ENCODE measurements at regions not wholly inside any gene's neighbourhood (a gene's known extent, or its start where the extent isn't known, plus 50 kb on each side); places are given as distances from the start of the nearest gene placed in this dataset.

DNA sequence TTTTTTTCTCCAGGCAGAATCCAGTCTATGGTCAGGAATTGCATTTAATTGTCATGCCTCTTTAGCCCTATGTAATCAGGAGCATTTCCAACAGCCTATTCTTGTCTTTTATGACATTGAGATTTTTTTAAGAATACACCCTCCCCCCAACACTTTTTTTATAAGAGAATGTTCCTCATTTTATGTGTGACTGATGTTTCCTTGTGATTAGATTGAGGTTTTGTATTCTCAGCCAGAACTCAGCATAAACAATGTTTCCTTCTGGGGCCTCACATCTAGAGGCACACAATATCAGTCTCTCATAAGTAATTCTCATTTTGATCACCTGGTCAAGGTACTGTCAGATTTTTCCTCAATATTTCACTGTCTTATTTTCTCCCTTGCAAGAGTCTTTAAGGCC lies 193.4 kb upstream of the PDE1C start:
- Histone ChIP-seq H3K9me3 (ENCODE audit: low read depth, low read length) (no peaks in the 10 kb centered on the region), H3K27ac (ENCODE audit: low read depth, low read length) (no peak overlapping the region), H3K4me2 (ENCODE audit: insufficient read depth, low read length) (no peak overlapping the region), H4K20me1 (ENCODE audit: insufficient read depth, low read length) (no peaks in the 10 kb centered on the region), H2AFZ (ENCODE audit: low read length) (no peak overlapping the region), H3K27me3 (ENCODE audit: insufficient read depth, low read length) (no peaks in the 10 kb centered on the region), H3K36me3 (ENCODE audit: insufficient read depth, low read length) (no peaks in the 10 kb centered on the region), H3K4me3 (ENCODE audit: insufficient read depth, low read length) (no peak overlapping the region), H3K79me2 (ENCODE audit: insufficient read depth, low read length) (no peaks in the 10 kb centered on the region), H3K4me1 (ENCODE audit: insufficient read depth, low read length) (no peaks in the 10 kb centered on the region)
- TF ChIP-seq, protein P1, sequence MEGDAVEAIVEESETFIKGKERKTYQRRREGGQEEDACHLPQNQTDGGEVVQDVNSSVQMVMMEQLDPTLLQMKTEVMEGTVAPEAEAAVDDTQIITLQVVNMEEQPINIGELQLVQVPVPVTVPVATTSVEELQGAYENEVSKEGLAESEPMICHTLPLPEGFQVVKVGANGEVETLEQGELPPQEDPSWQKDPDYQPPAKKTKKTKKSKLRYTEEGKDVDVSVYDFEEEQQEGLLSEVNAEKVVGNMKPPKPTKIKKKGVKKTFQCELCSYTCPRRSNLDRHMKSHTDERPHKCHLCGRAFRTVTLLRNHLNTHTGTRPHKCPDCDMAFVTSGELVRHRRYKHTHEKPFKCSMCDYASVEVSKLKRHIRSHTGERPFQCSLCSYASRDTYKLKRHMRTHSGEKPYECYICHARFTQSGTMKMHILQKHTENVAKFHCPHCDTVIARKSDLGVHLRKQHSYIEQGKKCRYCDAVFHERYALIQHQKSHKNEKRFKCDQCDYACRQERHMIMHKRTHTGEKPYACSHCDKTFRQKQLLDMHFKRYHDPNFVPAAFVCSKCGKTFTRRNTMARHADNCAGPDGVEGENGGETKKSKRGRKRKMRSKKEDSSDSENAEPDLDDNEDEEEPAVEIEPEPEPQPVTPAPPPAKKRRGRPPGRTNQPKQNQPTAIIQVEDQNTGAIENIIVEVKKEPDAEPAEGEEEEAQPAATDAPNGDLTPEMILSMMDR (IDR thresholded peaks at IDR 0.05; ENCODE audit: extremely low read depth, low read depth, low read length), result no peak
- no peak for DNase-seq (ENCODE audit: insufficient read length, low spot score, missing footprints)

DNA sequence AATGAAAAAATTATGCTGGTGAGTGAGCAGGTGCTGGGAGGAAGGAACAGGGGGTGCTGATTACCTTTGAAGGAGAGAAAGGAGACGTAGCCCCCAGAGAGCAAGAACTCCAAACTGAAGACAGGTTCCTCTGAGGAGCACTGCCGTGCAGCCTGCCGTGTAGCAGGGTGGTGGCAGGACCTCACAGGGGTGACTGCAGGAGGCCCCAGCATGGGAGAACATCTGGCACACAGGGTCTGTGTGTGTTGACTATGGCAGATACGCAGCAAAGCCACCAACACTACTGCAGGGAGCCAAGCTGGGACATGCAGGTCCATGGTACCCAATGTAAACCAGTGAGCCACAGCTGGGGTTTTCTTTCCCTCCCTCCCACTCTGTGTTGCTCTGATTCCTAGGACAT lies 192.1 kb upstream of the PDE1C start:
- Histone ChIP-seq H3K79me2 (ENCODE audit: insufficient read depth, low read length) (no peaks in the 10 kb centered on the region), H3K4me3 (ENCODE audit: insufficient read depth, low read length) (no peak overlapping the region), H3K4me1 (ENCODE audit: insufficient read depth, low read length) (no peaks in the 10 kb centered on the region), H3K4me2 (ENCODE audit: insufficient read depth, low read length) (no peak overlapping the region), H2AFZ (ENCODE audit: low read length) (no peak overlapping the region), H3K9me3 (ENCODE audit: low read depth, low read length) (no peaks in the 10 kb centered on the region), H3K27ac (ENCODE audit: low read depth, low read length) (no peak overlapping the region), H3K36me3 (ENCODE audit: insufficient read depth, low read length) (no peaks in the 10 kb centered on the region), H3K27me3 (ENCODE audit: insufficient read depth, low read length) (no peaks in the 10 kb centered on the region), H4K20me1 (ENCODE audit: insufficient read depth, low read length) (no peaks in the 10 kb centered on the region)
- DNase-seq (ENCODE audit: insufficient read length, low spot score, missing footprints), result no peak
- TF ChIP-seq, protein P1 (IDR thresholded peaks at IDR 0.05; ENCODE audit: extremely low read depth, low read depth, low read length), result no peak

DNA sequence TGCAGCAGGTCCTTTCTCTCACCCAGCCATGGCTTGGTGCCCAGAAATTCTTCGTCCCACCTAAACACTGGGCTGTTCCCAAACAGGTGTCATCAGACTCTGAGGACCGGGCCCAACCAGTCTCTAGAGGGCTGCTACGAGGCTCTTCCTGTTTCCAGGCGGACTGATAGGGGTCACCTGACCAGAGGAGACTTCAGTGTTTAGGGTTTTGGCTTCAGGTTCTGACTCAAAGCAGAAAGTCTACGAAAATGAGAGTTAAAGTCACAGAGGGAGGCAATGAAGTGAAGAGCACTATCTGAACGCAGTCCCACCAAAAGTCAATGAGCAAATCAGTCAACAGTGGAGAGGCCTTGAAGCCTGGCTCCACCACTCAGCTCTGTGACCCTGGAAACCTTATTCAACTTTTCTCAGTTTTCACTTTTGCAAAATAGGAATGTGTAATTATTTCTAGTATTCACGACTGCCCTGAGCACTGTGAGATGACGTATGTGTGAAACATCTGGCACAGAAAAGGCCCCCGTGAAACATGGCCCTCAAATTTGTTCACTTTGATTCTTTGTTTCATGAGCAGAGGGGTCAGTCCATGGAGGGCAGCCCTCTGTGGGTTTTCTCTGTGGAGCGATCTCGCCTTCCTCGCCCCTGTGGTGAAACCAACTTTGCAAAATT lies 189.9 kb upstream of the PDE1C start:
- Histone ChIP-seq H4K20me1 (ENCODE audit: insufficient read depth, low read length) (no peaks in the 10 kb centered on the region), H3K4me2 (ENCODE audit: insufficient read depth, low read length) (no peak overlapping the region), H3K27ac (ENCODE audit: low read depth, low read length) (no peak overlapping the region), H3K27me3 (ENCODE audit: insufficient read depth, low read length) (no peaks in the 10 kb centered on the region), H3K9me3 (ENCODE audit: low read depth, low read length) (no peaks in the 10 kb centered on the region), H3K4me1 (ENCODE audit: insufficient read depth, low read length) (no peaks in the 10 kb centered on the region), H3K79me2 (ENCODE audit: insufficient read depth, low read length) (no peaks in the 10 kb centered on the region), H2AFZ (ENCODE audit: low read length) (no peak overlapping the region), H3K36me3 (ENCODE audit: insufficient read depth, low read length) (no peaks in the 10 kb centered on the region), H3K4me3 (ENCODE audit: insufficient read depth, low read length) (no peak overlapping the region)
- no peak for DNase-seq (ENCODE audit: insufficient read length, low spot score, missing footprints)
- TF ChIP-seq, protein P1 (IDR thresholded peaks at IDR 0.05; ENCODE audit: extremely low read depth, low read depth, low read length), result no peak

DNA sequence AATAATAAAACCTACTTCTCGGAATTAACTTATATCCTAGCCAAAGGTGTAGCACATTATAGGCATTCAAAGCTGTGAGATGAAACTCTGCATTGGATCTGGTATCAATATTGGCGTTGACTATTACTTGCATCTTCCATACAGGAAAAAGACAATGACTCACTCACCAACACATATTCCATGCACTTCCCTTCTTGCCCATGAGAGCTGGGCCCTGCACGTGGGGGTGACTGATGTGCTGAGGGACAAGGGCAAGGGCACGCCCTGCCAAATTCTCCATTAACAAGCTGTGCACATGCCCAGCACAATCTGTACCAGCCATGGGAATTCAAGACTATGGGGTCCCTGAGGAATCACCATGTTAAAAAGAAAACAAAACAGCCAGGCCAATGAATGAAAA lies 188.1 kb upstream of the PDE1C start:
- H3K36me3 ChIP-seq (ENCODE audit: insufficient read depth, low read length), result no peaks in the 10 kb centered on the region
- H3K4me3 ChIP-seq (ENCODE audit: insufficient read depth, low read length), result no peak overlapping the region
- no peaks in the 10 kb centered on the region for H3K4me1 ChIP-seq (ENCODE audit: insufficient read depth, low read length)
- H3K27ac ChIP-seq (ENCODE audit: low read depth, low read length), result no peak overlapping the region
- DNase-seq (ENCODE audit: insufficient read length, low spot score, missing footprints), result no peak
- no peak overlapping the region for H2AFZ ChIP-seq (ENCODE audit: low read length)
- no peak overlapping the region for H3K4me2 ChIP-seq (ENCODE audit: insufficient read depth, low read length)
- no peaks in the 10 kb centered on the region for H3K9me3 ChIP-seq (ENCODE audit: low read depth, low read length)
- H3K79me2 ChIP-seq (ENCODE audit: insufficient read depth, low read length), result no peaks in the 10 kb centered on the region
- TF ChIP-seq, protein P1 (IDR thresholded peaks at IDR 0.05; ENCODE audit: extremely low read depth, low read depth, low read length), result no peak
- no peaks in the 10 kb centered on the region for H4K20me1 ChIP-seq (ENCODE audit: insufficient read depth, low read length)
- no peaks in the 10 kb centered on the region for H3K27me3 ChIP-seq (ENCODE audit: insufficient read depth, low read length)

Measured in osteoblast (primary cell).